ENCODE measurements at regions not wholly inside any gene's neighbourhood (a gene's known extent, or its start where the extent isn't known, plus 50 kb on each side); places are given as distances from the start of the nearest gene placed in this dataset.

GRCh38 chr12:89015419-89015818, 336.9 kb downstream of the DUSP6 start:
- H3K9ac ChIP-seq = no peak overlapping the region
- H3K27me3 ChIP-seq (ENCODE audit: control insufficient read depth, insufficient read depth, low read length) = no peaks in the 10 kb centered on the region
- no peaks in the 10 kb centered on the region for H3K9me3 ChIP-seq (ENCODE audit: control insufficient read depth, low read length)
- no peak for TF ChIP-seq CTCF (IDR thresholded peaks at IDR 0.05)
- peak overlapping the region; percentile 84 for H2AFZ ChIP-seq
- H3K4me1 ChIP-seq = peaks cover 13% of the 10 kb centered on the region
- peak overlapping the region; percentile 3 for H3K4me2 ChIP-seq (ENCODE audit: low read length)
- no peak overlapping the region for H3K4me3 ChIP-seq (ENCODE audit: low read depth, low read length)
- no peaks in the 10 kb centered on the region for H3K36me3 ChIP-seq (ENCODE audit: control insufficient read depth, insufficient read depth, low read length)
- no peaks in the 10 kb centered on the region for H3K79me2 ChIP-seq
- H3K27ac ChIP-seq = peak overlapping the region; percentile 71

GRCh38 chr12:88998421-88998820, 353.9 kb downstream of the DUSP6 start:
- no peak for TF ChIP-seq CTCF (IDR thresholded peaks at IDR 0.05)
- H3K9me3 ChIP-seq (ENCODE audit: control insufficient read depth, low read length) = no peaks in the 10 kb centered on the region
- no peak overlapping the region for H3K4me2 ChIP-seq (ENCODE audit: low read length)
- H3K27ac ChIP-seq = no peak overlapping the region
- no peaks in the 10 kb centered on the region for H3K36me3 ChIP-seq (ENCODE audit: control insufficient read depth, insufficient read depth, low read length)
- H2AFZ ChIP-seq = no peak overlapping the region
- H3K79me2 ChIP-seq = no peaks in the 10 kb centered on the region
- no peak overlapping the region for H3K9ac ChIP-seq
- no peaks in the 10 kb centered on the region for H3K27me3 ChIP-seq (ENCODE audit: control insufficient read depth, insufficient read depth, low read length)
- no peak overlapping the region for H3K4me3 ChIP-seq (ENCODE audit: low read depth, low read length)
- no peaks in the 10 kb centered on the region for H3K4me1 ChIP-seq

GRCh38 chr12:88996200-88996788, 356.0 kb downstream of the DUSP6 start:
- no peak overlapping the region for H2AFZ ChIP-seq
- TF ChIP-seq CTCF (IDR thresholded peaks at IDR 0.05) = no peak
- no peak overlapping the region for H3K4me2 ChIP-seq (ENCODE audit: low read length)
- no peaks in the 10 kb centered on the region for H3K9me3 ChIP-seq (ENCODE audit: control insufficient read depth, low read length)
- H3K4me1 ChIP-seq = no peaks in the 10 kb centered on the region
- H3K4me3 ChIP-seq (ENCODE audit: low read depth, low read length) = no peak overlapping the region
- H3K79me2 ChIP-seq = no peaks in the 10 kb centered on the region
- H3K27ac ChIP-seq = no peak overlapping the region
- H3K9ac ChIP-seq = no peak overlapping the region
- no peaks in the 10 kb centered on the region for H3K27me3 ChIP-seq (ENCODE audit: control insufficient read depth, insufficient read depth, low read length)
- no peaks in the 10 kb centered on the region for H3K36me3 ChIP-seq (ENCODE audit: control insufficient read depth, insufficient read depth, low read length)

GRCh38 chr12:88994971-88995370, 357.3 kb downstream of the DUSP6 start:
- no peaks in the 10 kb centered on the region for H3K79me2 ChIP-seq
- H3K4me2 ChIP-seq (ENCODE audit: low read length) = no peak overlapping the region
- no peak for TF ChIP-seq CTCF (IDR thresholded peaks at IDR 0.05)
- no peak overlapping the region for H3K4me3 ChIP-seq (ENCODE audit: low read depth, low read length)
- no peaks in the 10 kb centered on the region for H3K27me3 ChIP-seq (ENCODE audit: control insufficient read depth, insufficient read depth, low read length)
- H3K36me3 ChIP-seq (ENCODE audit: control insufficient read depth, insufficient read depth, low read length) = no peaks in the 10 kb centered on the region
- H3K9me3 ChIP-seq (ENCODE audit: control insufficient read depth, low read length) = no peaks in the 10 kb centered on the region
- no peak overlapping the region for H3K9ac ChIP-seq
- no peak overlapping the region for H3K27ac ChIP-seq
- H3K4me1 ChIP-seq = no peaks in the 10 kb centered on the region
- no peak overlapping the region for H2AFZ ChIP-seq

- TF ChIP-seq CTCF (IDR thresholded peaks at IDR 0.05) = no peak
- H3K27me3 ChIP-seq (ENCODE audit: control insufficient read depth, insufficient read depth, low read length) = no peaks in the 10 kb centered on the region
- H2AFZ ChIP-seq = no peak overlapping the region
- H3K9me3 ChIP-seq (ENCODE audit: control insufficient read depth, low read length) = no peaks in the 10 kb centered on the region
- no peak overlapping the region for H3K27ac ChIP-seq
- H3K4me1 ChIP-seq = no peaks in the 10 kb centered on the region
- no peaks in the 10 kb centered on the region for H3K79me2 ChIP-seq
- no peak overlapping the region for H3K9ac ChIP-seq
- H3K4me3 ChIP-seq (ENCODE audit: low read depth, low read length) = no peak overlapping the region
- no peaks in the 10 kb centered on the region for H3K36me3 ChIP-seq (ENCODE audit: control insufficient read depth, insufficient read depth, low read length)
- H3K4me2 ChIP-seq (ENCODE audit: low read length) = no peak overlapping the region
These were observed 357.8 kb downstream of the DUSP6 start for GRCh38 chr12:88994537-88994936.
